DMS 273 (cell line): ENCODE measurements at regions not wholly inside any gene's neighbourhood (a gene's known extent, or its start where the extent isn't known, plus 50 kb on each side); places are given as distances from the start of the nearest gene placed in this dataset.
"Not testable (repeated sequence)": the region's sequence is repeated elsewhere in the genome, so short reads cannot be mapped to it uniquely, and the experiment has no call there.

Experiments used
- DNase-seq: peaks from one replicate; lab custom pipeline; 2025; ENCODE audit not compliant: unreplicated experiment; lab: John Stamatoyannopoulos, UW

DNA sequence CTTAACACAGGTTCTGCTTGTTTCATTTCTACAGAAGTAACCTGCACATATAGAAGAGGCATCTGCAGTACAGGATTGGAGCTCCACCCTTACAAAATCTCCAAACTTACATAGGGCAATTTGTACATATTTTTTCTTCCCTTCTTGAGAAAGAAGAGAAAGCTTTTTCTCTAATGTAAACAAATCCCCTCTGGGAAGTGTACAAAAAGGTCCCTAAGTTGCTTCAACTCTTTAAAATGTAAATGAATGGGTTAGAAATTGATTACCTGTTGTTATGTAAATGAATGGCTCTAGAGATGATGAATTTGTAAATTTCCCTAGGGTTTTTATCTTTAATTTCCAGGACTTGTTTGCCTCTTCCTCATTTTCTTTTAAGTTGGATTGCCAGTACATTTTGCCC is 1183.7 kb downstream of the MRPL39 start:
- DNase-seq = no peak

DNA sequence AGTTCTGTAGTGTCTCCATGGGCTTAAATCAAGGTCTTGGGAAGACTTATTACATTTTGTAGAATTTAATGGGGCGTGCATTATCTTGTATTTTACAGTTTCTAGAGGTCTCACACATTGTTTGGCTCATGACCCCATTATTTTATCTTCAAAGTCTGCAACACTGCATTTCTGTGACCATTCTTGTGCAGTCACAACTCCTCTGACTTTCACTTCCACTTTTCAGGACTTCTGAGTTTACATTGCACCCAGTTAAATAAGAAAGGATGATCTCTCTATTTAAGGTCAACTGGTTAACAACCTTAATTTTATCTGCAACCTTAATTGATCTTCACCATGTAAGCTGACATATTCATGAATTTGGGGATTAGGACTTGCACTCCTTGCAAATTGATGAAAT is 1186.6 kb downstream of the MRPL39 start:
- DNase-seq = no peak

DNA sequence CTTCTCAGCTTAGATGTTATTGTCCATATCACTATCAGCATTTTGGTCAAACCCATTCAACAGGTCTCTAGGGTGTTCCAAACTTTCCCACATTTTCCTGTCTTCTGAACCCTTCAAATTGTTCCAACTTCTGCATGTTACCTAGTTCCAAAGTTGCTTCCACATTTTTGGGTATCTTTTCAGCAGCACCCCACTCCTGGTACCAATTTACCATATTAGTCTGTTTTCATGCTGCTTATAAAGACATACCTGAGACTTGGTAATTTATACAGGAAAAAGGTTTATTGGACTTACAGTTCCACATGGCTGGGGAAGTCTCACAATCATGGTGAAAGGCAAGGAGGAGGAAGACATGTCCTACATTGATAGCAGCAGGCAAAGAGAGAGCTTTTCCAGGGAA is 1187.6 kb downstream of the MRPL39 start:
- DNase-seq = not testable (repeated sequence)

DNA sequence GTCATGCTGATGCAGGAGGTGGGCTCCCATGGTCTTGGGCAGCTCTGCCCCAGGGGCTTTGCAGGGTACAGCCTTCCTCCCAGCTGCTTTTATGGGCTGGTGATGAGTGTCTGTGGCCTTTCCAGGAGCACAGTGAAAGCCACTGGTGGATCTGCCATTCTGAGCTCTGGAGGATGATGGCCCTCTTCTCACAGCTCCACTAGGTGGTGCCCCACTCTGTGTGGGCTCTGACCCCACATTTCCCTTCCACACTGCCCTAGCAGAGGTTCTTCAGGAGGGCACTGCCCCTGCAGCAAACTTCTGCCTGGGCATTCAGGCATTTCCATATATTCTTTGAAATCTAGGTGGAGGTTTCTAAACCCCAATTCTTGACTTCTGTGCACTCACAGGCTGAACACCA is 1188.6 kb downstream of the MRPL39 start:
- no peak for DNase-seq

DNA sequence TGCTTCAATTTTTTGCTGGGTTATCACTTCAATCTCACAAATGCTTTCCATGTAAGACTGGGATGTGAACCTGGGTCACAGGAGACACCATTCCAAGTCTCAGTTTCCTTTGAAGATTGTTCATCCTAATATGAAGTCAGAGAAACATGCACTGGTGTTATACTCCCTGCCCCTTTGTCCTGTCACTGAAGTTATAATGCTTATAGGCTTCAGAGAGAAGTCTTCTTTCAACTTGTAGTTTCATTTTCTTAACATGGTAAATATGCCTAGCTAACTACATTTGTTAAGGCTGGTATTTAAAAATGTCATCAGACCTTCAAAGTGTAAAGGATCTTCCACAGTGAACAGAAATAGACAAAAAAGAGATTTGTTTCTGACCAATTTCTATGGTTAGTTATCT is 1195.9 kb downstream of the MRPL39 start:
- no peak for DNase-seq

DNA sequence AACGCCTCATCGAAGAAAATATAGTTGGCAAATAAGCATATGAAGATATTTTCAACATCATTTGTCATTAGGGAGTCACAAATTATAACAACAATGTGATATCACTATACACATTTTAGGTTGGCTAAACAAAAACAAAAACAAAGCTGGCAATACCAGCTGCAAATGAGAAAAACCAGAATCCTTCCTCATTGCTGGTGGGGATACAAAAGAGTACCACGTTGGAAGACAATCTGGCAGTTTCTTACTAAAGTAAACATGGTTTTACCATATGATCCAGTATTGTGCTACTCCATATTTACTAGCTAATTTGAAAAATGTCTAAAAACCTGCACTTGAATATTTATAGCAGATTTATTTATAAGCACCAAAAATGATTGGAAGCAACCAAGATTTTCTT is 1204.1 kb downstream of the MRPL39 start:
- DNase-seq = no peak

DNA sequence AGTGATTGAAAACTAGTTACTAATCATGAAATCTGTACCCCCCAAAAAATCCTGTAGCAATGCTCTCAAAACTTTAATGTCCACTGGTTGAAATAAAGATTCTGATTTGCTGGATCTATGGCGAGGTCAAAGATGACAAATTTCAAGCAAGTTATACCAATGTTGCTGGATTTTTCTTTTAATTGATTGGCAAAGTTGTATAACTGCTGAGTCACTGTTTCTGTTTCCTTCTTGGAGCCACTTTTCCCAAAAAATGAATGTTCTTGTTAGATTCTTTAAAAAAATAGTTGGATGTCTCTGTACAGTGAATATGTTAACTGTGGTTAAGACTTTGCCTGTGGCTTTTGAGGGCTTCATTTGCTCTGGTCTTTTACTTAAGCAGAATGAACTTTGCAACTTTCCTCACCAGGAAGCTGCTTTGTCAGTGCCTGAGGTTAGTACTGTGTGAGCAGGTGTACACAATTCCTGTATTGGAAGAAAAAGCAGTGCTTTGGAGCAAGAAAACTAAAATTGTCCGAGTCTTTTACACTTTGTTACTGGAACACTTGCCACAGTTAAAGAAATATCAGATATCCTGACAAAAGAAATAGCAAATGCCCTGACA is 1211.9 kb downstream of the MRPL39 start:
- DNase-seq = no peak

DNA sequence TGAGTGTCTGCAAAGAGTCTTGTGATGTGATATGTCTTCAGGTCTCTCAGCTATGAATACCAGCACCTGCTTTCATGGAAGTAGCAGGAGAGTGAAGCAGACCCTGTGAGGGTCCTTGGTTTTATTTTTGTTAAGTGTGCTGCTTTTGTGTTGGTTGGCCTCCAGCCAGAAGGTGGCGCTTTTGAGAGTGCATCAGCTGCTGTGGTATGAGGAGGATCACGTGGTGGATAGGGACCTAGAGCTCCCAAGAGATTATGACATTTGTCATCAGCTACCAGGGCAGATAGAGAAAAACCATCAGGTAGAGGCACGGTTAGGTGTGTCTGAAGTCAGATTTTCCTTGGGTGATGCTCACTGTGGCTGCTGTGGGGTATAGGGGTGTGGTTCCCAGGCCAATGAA is 1232.1 kb downstream of the MRPL39 start:
- DNase-seq = peak; percentile 5

DNA sequence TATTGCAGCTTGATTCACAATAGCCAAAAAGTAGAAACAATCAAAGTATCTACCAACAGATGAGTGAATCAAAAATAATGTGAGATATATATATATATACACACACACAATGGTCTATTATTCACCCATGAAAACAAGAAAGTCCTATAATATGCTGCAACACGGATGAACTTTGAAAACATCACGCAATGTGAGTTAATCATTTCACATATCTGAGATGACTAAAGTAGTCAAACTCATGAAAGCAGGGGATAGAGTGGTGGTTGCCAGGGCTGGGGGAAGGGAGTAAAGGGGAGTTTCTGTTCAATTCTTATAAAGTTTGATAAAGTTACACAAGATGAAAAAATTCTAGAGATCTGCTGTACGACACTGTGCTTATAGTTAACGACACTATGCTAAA is 1234.8 kb downstream of the MRPL39 start:
- DNase-seq = no peak

DNA sequence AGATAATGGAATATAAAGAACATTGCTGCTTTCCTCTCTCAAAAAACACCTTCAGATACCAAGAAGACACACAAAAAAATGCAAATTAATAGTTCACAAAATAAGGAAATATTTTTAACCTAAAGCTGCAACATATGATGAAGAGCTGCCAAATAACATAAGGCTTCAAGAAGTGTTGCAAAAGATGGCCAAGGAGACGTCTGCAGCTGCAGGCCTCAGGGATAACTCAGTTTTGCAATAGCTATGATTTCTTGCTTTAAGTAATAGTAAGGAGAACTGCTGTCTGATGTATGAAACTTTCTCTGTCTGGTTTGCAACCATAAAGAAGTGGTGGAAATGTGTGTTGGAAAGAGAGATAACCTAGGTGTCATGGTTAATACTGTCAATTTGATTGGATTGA is 1237.5 kb downstream of the MRPL39 start:
- DNase-seq = no peak

DNA sequence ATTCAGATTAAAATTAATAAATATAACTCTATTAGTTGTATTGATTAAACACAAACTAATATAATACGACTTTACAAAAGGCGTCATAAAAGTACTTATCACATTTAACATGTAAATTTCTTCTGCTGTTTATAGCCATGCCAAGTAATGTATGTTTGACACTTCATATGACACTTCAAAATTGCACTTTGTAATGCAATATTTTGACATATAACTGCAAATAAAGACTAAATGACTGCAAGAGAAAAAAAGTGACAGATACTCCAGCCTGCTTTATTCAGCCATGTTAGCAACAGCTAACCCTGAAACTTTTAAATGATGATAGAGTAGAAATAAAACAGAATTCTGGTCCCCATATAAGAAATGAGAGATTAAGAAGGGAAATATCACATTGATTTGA is 1238.0 kb downstream of the MRPL39 start:
- no peak for DNase-seq

DNA sequence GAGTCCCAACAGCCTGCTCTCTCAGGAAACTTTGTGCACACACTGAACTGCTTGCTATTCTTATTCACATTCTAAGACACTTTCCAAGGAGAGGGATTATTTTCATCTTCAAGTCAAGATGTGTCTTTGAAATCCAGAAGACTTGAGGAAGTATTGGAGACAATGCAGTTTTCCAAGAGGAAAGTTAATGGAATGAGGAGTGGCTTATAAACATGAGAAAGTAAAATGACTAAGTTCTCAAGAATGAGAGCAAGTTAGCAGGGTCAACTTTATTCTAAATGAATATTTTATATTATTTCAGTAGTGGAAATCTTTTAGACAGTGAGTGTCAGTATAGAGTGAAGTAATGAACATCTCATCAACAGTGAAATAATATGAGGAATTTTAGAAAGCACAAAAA is 1239.3 kb downstream of the MRPL39 start:
- no peak for DNase-seq

DNA sequence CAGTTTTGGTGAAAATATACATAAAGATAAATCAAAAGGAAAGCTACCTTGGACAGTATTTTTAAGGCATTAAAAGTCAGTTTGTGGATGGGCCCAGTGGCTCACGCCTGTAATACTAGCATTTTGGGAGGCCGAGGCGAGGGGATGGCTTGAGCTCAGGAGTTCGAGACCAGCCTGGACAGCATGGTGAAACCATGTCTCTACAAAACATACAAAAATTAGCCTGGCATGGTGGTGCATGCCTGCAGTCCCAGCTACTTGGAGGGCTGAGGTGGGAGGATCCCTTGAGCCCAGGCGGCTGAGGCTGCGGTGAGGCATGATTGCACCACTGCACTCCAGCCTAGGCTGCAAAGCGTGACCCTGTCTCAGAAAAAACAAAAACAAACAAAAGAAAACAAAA is 1253.8 kb downstream of the MRPL39 start:
- DNase-seq = no peak

DNA sequence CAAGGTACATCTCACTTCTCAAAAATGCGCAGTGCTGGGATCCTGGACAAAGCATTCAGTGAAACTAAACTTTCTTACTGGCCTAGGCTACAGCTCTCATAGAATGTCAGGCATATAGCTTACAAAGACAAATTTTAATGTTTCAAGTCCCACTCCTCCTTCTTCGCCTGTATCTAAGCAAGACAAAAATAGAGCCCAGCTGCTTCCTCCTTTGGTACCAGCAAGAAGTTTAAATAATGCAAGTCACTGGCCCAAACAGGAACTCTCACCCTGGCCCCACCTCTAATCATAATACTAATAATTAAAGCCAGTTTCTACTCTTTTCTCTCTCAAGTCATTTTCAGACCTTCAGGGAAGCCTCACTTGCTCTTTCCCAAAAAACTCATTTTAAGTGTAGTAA is 1267.9 kb downstream of the MRPL39 start:
- DNase-seq = no peak

DNA sequence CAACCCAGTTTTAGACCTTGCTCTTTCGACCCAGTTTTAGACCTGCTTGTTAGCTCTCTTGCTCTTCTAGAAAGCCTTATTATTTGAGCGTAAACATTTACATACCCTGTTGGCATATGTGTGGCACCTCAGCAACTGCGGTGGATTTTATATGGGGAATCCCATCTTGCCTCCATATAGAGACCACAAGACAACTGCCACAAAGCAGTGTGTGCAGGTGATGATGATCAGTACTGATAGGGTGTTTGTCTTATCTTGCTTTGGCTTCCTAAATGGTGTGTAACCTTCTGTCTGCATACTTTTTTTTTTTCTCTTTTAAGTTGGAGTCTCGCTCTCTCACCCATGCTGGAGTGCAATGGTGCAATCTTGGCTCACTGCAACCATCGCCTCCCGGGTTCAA is 1270.8 kb downstream of the MRPL39 start:
- no peak for DNase-seq

DNA sequence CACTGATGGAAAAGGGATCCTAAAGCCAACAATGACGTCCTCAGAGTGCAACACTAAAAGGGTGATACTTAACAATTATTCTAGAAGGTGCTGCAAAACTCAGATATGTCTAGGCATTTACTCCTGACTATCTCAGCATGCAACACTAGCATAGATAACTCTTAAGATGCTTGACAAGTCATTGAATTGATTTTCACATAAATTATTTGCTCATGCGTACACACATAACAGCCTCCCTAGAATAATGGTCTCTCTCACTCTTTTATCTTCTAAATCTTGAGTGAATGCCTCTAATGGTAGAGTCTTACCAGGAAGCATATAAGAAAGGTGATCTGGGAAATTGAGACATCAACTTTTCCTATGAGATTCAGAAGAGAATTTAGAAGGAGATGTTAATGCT is 1283.7 kb downstream of the MRPL39 start:
- no peak for DNase-seq

DNA sequence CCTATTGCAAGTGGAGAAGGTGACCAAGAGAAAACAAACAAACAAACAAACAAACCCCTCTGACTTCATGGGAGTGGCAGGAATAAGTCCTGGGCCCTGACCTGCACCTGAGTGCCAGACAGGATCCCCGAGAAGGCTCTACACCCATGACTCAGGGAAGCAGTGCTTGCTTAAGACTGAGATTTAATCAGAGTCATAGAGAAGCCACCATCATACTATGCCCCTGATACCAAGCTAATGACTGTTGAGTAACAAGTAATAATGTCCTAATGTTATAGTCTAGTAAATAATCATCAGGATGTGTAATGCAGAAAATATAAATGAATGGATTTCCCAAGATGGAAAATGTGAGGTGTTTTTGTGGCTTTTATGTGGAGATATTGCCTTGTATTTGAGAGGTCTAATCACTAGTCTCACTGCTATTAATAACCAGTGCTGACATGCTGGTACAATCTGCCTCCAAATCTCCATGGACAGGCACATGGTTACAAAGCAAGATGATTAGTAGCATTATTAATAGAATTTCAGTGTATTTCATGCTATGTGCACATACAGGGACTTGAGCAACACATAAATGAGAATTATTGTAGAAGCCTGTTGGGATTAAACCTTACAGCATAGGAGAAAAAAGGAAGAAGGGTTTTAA is 1290.9 kb downstream of the MRPL39 start:
- no peak for DNase-seq

DNA sequence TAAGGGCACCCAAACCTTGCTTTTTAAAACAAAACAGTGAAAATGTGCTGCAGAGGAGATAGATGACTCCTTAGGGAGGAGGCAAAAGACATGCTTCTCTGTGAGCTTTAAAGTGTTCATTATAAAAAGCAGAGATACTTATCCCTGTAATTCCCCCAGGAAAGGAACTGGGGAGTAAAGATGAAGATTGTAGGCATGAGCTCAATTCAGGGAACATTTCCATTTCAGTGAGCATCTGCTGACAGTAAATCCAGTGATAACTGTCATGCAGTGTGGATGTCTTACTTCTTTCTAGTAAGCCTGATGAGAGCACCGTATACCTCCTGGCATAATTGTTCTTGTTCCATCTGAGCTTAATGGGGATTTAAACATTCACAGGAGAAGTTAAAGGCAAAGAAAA is 1296.5 kb downstream of the MRPL39 start:
- no peak for DNase-seq

DNA sequence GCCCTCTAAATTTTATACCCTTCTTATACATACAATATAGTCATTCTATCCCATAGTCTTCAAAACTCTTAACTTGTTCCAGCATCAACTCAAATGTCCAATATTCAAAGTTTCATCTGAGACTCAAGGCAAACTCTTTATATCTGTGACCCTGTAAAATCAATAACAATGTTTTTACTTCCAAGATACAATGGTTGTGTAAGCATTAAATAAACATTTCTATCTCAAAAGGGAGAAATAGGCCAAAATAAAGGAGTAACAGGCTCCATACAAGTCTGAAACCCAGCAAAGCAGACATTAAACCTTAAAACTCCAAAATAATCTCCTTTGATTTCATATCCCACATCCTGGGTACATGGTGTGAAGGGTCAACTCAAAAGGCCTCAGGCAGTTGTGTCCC is 1299.1 kb downstream of the MRPL39 start:
- no peak for DNase-seq

DNA sequence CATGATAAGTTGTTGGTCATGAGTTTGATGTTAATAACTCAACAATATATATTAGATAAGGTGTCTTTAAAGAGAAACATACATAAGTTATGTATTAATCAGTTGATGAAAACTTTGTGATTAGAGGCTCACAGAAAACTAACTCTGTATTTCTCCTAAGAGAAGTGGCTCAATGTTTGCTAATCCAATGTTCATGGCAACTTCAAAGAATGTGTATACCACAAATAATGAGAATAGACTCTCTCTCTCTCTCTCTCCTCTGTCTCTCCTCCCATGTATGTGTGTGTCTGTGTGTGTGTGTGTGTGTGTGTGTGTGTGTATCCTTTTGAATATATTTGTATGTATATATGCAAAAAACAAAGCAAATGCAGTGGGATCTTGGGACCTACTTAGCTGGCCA is 1304.9 kb downstream of the MRPL39 start:
- no peak for DNase-seq

DNA sequence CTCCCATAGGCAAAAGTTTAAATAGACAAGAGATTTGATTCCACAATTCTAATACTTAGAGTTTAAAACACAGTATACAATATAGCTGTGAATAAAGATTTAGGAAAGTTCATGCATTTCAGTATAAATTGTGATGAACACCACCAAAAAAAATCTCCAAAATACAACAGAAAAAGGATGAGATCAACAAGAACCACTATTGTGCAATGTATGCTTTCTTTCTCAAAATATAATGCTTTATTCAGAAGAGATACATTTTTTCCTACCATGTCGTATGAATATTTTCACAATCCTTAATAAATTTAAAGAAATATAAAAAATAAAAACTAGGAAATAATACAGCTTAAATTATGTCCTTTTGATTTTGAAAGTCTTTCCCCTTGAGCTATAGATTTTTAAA is 1309.2 kb downstream of the MRPL39 start:
- no peak for DNase-seq

DNA sequence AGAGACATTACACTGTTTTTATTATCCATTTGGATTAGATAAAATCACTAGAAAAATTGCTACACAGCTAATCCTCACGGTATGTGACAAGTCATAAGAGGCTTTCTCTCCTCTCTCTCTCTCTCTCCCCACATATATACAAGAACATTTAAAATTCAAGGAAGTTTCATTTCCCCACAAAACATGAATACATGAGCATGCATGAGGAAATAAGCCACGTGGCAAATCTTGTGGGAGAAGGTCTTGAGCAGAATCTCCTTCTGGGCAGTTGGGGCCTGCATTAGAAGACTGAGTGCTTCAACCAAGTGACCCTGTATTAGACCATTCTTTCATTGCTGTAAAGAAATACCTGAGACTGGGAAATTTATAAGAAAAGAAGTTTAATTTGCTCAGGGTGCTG is 1313.1 kb downstream of the MRPL39 start:
- no peak for DNase-seq

DNA sequence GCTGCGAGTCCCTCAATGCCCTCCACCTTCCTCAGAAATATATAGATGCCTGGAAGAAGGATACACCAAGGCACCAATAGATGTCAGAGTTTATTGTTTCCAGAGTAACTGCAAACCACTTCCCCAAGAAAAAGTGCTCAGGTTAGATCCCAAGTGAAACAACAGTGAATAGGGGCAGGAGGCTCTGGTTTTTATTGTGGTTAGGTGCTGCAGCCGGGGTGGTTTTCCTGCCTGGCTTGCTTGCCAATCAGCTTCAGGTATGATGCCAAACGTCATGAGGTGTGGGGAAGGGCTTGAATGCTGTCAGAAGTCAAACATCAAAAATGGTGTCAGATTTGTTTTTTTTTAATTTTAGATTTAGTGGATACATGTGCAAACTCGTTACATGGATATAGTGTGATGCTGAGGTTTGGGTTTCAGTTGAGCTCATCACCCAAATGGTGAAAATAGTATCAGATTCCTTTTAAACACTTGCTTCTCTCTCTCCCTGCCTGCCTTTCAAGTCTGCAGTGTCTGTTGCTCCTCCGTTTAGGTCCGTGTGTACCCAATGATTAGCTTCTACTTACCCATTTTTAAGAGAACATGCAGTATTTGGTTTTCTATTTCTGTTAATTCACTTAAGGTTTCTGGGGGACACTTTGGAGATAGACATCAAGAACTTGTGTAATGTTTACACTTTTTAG is 1317.0 kb downstream of the MRPL39 start:
- no peak for DNase-seq
